NCI-H187 (cell line): ENCODE measurements at regions not wholly inside any gene's neighbourhood (a gene's known extent, or its start where the extent isn't known, plus 50 kb on each side); places are given as distances from the start of the nearest gene placed in this dataset.

Experiments
- DNase-seq, 2 experiments: peaks; one replicate each; lab custom pipeline; 2025; lab: John Stamatoyannopoulos, UW

DNA sequence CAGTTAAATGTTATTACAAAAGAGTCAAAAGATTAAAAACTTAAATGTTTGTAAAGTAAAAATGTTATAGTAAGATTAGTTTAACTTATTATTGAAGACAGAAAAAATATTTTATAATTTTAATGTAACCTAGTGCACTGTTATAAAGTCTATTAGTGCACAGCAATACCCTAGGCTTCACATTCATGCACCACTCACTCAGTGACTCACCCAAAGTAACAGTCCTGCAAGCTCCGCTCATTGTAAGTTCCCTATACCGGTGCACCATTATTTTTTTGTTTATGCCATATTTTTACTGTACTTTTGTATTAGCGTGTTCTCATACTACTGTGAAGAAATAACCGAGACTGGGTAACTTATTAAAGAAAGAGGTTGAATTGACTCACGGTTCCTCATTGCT is 759.7 kb upstream of the CDH7 start:
- DNase-seq = no peak

- no peak for DNase-seq
Observed at GRCh38 chr18:64986906-64987495, 763.8 kb upstream of the CDH7 start.

GRCh38 chr18:64983497-64984238 is 767.1 kb upstream of the CDH7 start:
- DNase-seq = no peak

- DNase-seq = no peak
Observed at GRCh38 chr18:64982414-64983055, 768.3 kb upstream of the CDH7 start.

- DNase-seq = no peak
Observed at GRCh38 chr18:64981915-64982314, 768.9 kb upstream of the CDH7 start.

GRCh38 chr18:64979791-64980190 is 771.0 kb upstream of the CDH7 start:
- no peak for DNase-seq

- DNase-seq = no peak
Observed at GRCh38 chr18:64974391-64975125, 776.3 kb upstream of the CDH7 start.

- no peak for DNase-seq
Observed at GRCh38 chr18:64972545-64972944, 778.3 kb upstream of the CDH7 start.

DNA sequence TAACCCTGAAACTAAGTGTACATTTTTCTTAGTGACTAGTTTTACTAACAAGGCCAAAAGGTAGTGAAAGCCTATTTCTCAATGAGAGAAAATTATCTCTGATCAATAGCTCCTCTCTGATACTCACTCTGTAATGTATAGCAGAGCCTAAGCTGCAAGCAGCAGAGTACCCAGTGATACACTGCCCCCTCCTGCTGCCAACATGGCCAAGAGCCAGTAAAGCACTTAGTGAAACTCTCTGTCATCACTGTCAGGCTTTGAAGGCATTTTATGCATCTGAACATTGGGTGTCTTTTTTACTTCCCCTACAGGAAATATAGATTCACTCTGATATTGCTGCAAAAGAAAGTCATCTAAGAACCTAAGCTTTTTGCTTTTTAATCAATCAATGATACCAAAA is 784.1 kb upstream of the CDH7 start:
- no peak for DNase-seq

DNA sequence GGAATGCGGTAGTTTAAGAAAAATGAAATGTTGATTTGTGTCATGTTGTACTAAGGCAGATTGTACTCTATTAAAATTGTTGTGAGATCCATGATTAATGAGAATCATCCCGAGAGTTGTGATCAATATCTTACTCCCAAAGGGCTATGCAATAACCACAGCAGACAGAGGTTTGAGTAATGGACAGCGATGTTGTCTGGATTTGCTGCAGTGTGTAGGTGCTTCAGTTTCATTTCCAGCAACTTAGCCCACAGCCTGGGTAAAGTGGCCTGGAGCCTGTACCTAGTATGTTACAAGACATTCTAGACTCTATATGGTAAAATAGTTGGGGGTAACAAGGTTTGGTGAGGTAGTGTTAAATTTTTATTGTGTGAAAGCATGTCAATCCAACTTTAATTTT is 794.3 kb upstream of the CDH7 start:
- no peak for DNase-seq

DNA sequence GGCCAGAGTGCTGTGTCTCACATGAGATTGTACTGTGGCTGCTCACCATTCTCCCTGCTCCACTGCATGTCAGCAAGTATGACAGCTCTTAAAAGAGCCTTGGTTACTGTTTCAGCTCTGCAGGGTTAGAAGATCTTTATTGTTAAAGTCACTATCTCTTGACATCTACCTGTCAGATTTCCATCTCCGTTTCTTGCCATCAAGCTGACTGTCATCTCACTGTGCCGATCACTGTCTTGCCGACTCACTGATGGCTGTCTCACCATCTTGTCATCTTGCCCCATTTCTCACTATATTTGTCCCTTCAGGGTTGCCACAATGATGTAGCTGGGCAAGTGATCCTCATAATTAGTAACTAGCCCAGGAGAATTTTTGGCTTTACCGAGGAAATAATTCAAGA is 800.9 kb upstream of the CDH7 start:
- no peak for DNase-seq

GRCh38 chr18:64936671-64937070 is 787.8 kb upstream of the LINC00305 start:
- DNase-seq = no peak

DNA sequence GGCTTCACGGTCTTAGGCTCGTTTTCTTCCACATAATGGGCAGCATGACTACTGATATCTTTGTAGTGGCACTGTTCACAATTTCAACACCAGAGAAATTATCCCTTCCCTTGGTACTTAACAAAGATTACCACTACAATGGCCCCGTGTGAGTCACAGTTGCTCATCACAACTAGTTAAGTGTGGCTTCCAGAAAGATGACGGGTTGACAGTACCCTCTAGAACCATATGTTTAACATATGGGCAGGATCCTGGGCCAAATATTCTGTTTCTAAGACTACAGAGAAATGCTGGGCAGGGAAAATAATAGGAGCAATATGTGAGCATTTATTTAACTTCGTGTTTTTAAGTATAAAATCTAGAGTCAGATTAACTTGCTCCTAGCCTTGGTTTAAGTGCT is 780.1 kb upstream of the LINC00305 start:
- no peak for DNase-seq

- DNase-seq = no peak
Observed at GRCh38 chr18:64919971-64920570, 771.2 kb upstream of the LINC00305 start.

DNA sequence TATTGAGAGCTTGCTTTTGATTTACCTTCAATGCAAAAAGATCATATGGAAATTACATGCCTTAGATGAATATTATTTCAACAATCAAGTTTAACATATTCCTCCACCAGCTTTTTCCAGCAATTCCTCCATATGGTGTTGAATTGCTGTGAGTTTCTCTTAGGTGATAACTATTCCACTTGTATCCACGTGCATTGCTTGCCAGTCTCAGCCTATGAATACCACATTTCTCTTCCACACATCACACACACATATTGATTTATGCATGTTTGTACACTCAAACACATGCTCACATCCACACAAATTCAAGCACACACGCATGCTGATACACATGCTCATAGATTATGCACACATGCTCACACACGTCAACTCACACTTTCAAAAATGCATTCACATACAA is 770.0 kb upstream of the LINC00305 start:
- no peak for DNase-seq

GRCh38 chr18:64893349-64893748 is 744.5 kb upstream of the LINC00305 start:
- DNase-seq = no peak

DNA sequence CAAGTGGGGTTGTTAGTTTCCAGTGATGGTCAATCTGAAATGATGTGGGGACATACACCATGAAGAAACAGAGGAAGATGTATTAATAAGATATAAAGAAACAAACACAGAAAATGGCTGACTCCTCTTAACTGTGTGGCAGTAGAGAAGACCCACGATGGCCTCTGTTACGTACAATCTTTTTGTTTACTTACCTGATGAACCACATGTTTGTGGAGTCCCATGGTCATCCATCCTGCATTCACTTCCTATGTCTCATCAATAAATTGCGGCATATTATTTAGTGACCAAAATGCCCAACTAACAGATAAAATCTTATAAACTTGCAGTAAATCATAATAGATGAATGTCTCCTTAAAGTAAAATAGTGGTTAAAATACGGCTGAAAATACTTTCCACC is 740.1 kb upstream of the LINC00305 start:
- no peak for DNase-seq

- DNase-seq = no peak
Observed at GRCh38 chr18:64886995-64887394, 738.1 kb upstream of the LINC00305 start.

DNA sequence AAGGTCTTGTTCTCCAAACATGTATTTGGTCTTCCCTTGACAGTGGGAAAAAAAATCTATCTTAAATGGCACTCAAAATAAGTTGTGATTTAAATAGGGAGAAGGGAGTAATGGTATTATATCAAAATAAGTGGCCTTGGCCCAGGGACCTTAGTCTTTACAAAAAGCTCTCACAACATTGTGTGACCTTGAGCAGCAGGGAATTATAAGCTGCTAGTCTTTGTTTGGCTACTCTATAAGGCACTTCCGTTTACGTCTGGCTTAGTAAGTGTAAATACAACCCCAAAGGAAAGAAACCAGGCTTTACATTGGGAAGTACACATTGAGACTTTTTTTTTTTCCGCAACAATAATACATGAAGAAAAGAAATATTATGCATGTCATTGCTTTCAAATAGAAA is 734.0 kb upstream of the LINC00305 start:
- DNase-seq = no peak

GRCh38 chr18:64876833-64877232 is 727.9 kb upstream of the LINC00305 start:
- no peak for DNase-seq

DNA sequence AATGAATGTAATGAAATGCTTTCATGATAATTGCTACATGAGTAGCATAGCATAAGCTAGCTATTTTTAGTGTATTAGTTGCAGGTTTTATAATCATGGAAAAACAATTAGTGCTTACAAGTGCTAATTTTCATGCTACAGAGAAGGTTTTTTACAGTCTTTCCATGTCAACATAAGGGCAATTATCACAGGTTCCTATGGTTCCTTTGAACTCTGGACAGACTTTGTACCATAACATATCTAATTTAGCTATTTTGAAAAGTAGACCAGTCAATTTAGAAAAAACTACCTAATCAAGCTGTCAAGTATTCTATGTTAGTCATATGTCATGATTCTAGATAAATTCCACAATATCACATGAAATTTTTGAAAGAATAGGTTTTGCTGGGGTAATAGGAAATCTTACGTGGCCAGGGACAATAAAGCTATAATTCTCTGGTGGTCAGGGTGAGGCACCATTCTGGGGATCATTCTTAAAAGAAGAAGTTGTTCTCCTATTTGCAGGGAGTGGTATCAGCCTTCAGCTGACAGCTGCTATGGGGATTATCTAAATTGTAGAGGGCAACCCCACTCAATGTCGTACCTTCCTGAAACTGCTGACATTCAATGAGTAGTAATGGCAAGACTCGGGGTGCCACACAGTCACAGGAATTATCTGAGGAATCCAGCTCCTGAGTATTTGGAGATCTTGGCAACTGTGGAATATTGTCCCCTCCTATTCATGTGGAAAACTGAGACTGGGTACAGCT is 724.0 kb upstream of the LINC00305 start:
- no peak for DNase-seq

GRCh38 chr18:64854112-64854511 is 705.2 kb upstream of the LINC00305 start:
- no peak for DNase-seq
